CD4-positive, alpha-beta T cell (primary cell): ENCODE measurements at regions not wholly inside any gene's neighbourhood (a gene's known extent, or its start where the extent isn't known, plus 50 kb on each side); places are given as distances from the start of the nearest gene placed in this dataset.

Experiments used
- ATAC-seq: fragments of 200-7000 bp; cut with Tn5 transposase; one replicate; pipeline ENCODE4 v1.10.0; 2022; ENCODE audit warnings: mild to moderate bottlenecking; ENCODE audit not compliant: poor library complexity
- CTCF ChIA-PET: fragments of 350-600 bp; sonication (Branson Sonifier 250); formaldehyde crosslinking; loops from one replicate; lab custom pipeline; 2021; ENCODE audit warnings: antibody characterized with exemption, inconsistent platforms; lab: Charles Lee
- POLR2A ChIA-PET: fragments of 350-600 bp; sonication (Branson Sonifier 250); formaldehyde crosslinking; loops from one replicate; lab custom pipeline; 2021; ENCODE audit warnings: antibody characterized with exemption, inconsistent platforms; lab: Charles Lee
- DNase-seq, 14 experiments: peaks; one replicate each; pipeline ENCODE4 v3.0.0-alpha.2; 2013 to 2020; ENCODE audit warnings: mixed read lengths in 2 of 14
- H3K27ac ChIP-seq, 2 donors: one replicate each; pipeline versions ENCODE4 v1.5.1 to v1.7.0; 2013; ENCODE audit warnings: low read length in 2 of 2, low read depth in 1 of 2, mild to moderate bottlenecking in 1 of 2
- H3K27me3 ChIP-seq, 2 experiments: 1 replicate in 1 of 2; 2 replicates in 1 of 2; pipeline versions ENCODE4 v1.6.1 to v1.7.0; 2013; ENCODE audit warnings: low read length in 2 of 2, control low read depth in 1 of 2, mild to moderate bottlenecking in 1 of 2, moderate library complexity in 1 of 2; ENCODE audit not compliant: insufficient read depth in 2 of 2, control insufficient read depth in 1 of 2
- H3K36me3 ChIP-seq: one replicate; pipeline ENCODE4 v1.6.1; 2013; ENCODE audit warnings: low read length, control low read depth; ENCODE audit not compliant: insufficient read depth
- H3K4me1 ChIP-seq: one replicate; pipeline ENCODE4 v1.6.1; 2013; ENCODE audit warnings: low read length, control low read depth; ENCODE audit not compliant: insufficient read depth
- H3K4me3 ChIP-seq: one replicate; pipeline ENCODE4 v1.5.1; 2013; ENCODE audit warnings: mild to moderate bottlenecking, low read length, moderate library complexity
- H3K9me3 ChIP-seq, 2 experiments: 1 replicate in 1 of 2; 2 replicates in 1 of 2; pipeline versions ENCODE4 v1.6.1 to v1.7.0; 2013; ENCODE audit warnings: low read length in 2 of 2, mild to moderate bottlenecking in 2 of 2, control low read depth in 1 of 2, moderate library complexity in 1 of 2; ENCODE audit not compliant: control insufficient read depth in 1 of 2, insufficient read depth in 1 of 2
- H3K27ac Mint-ChIP-seq: one replicate; pipeline ENCODE4 v1.8.0; 2020; ENCODE audit warnings: mixed read lengths
- H3K27me3 Mint-ChIP-seq: one replicate; pipeline ENCODE4 v1.8.0; 2021; ENCODE audit warnings: mixed read lengths
- H3K36me3 Mint-ChIP-seq: one replicate; pipeline ENCODE4 v1.8.0; 2021; ENCODE audit warnings: low read depth, mixed read lengths
- H3K4me1 Mint-ChIP-seq: one replicate; pipeline ENCODE4 v1.8.0; 2021; ENCODE audit warnings: low read depth, mixed read lengths
- H3K4me3 Mint-ChIP-seq: one replicate; pipeline ENCODE4 v1.8.0; 2020; ENCODE audit warnings: mild to moderate bottlenecking, mixed read lengths
- H3K9me3 Mint-ChIP-seq: one replicate; pipeline ENCODE4 v1.8.0; 2020; ENCODE audit warnings: mixed read lengths
- intact Hi-C, 2 experiments: fragments of 100-400 bp; cut with DNase I in 1 of 2; cut with micrococcal nuclease in 1 of 2; formaldehyde crosslinking; loops; one replicate each; pipeline versions ENCODE4 v1.15.1 to v1.9.0; 2023 to 2025; cut with DNase I, micrococcal nuclease
- TF ChIP-seq, protein P1 (sequence below): fragments of 200-600 bp; IDR thresholded peaks from one replicate; pipeline ENCODE4 v1.8.0; 2022; ENCODE audit warnings: antibody characterized with exemption, mild to moderate bottlenecking

DNA sequence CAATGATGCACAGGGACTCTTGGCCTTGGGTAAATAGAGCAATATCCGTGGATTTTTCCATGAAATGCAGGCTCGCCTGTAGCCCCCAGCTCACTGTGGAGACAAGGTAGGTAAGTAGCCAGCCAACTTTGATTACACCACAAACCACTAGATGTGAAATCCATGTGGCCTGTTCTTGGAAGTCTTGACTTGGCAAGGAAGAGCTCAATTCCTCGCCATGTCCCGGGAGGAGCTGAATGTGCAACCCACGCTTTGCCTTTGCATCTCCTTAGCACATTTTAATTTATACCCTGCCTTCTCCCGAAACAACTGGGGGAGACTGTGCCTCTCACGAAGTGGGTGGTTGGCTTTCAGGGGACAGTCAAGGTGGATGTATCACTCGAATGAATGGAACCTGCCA is 347.7 kb upstream of the MKI67 start:
- no peaks in the 10 kb centered on the region for H3K36me3 ChIP-seq
- H3K4me3 ChIP-seq = no peak overlapping the region
- H3K4me3 Mint-ChIP-seq = no peak overlapping the region
- H3K36me3 Mint-ChIP-seq = no peaks in the 10 kb centered on the region
- ATAC-seq (no peak), DNase-seq (no peak)
- H3K27me3 Mint-ChIP-seq = peaks cover 4% of the 10 kb centered on the region
- no peaks in the 10 kb centered on the region for H3K4me1 Mint-ChIP-seq
- CTCF ChIA-PET = no interaction called here
- peaks cover 2% of the 10 kb centered on the region for H3K9me3 Mint-ChIP-seq
- POLR2A ChIA-PET = no interaction called here
- no peak overlapping the region for H3K27ac Mint-ChIP-seq
- H3K27me3 ChIP-seq = no peaks in the 10 kb centered on the region
- no peak overlapping the region for H3K27ac ChIP-seq
- TF ChIP-seq, protein P1, sequence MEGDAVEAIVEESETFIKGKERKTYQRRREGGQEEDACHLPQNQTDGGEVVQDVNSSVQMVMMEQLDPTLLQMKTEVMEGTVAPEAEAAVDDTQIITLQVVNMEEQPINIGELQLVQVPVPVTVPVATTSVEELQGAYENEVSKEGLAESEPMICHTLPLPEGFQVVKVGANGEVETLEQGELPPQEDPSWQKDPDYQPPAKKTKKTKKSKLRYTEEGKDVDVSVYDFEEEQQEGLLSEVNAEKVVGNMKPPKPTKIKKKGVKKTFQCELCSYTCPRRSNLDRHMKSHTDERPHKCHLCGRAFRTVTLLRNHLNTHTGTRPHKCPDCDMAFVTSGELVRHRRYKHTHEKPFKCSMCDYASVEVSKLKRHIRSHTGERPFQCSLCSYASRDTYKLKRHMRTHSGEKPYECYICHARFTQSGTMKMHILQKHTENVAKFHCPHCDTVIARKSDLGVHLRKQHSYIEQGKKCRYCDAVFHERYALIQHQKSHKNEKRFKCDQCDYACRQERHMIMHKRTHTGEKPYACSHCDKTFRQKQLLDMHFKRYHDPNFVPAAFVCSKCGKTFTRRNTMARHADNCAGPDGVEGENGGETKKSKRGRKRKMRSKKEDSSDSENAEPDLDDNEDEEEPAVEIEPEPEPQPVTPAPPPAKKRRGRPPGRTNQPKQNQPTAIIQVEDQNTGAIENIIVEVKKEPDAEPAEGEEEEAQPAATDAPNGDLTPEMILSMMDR = no peak
- no peaks in the 10 kb centered on the region for H3K4me1 ChIP-seq
- H3K9me3 ChIP-seq = peaks cover 0 to 50% of the 10 kb centered on the region in 2 experiments
- intact Hi-C loops = no loop called here

DNA sequence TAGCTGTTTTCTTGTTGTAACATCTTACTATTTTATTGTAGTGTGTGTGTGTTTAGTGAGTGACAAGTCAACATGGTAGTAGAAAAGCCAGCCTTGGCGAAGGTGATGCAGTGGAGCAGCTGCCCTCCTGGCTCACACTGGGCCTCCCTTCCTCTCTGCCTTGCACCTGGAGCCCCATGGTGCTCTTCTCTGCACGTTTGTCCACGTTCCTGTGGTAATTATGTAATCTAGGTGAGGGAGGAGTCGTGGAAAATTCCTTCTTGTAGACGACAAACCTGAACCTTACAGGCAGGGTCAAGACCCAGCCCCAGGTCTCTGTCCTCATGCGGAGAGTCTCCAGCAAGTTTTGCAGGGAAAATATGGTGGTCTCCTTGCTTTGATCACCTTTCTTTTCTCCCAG is 348.3 kb upstream of the MKI67 start:
- no peaks in the 10 kb centered on the region for H3K36me3 ChIP-seq
- DNase-seq = no peak
- intact Hi-C loops = no loop called here
- no peak overlapping the region for H3K4me3 ChIP-seq
- no peak overlapping the region for H3K4me3 Mint-ChIP-seq
- TF ChIP-seq, protein P1 = no peak
- no peaks in the 10 kb centered on the region for H3K4me1 Mint-ChIP-seq
- POLR2A ChIA-PET = no interaction called here
- H3K9me3 Mint-ChIP-seq = peaks cover 2% of the 10 kb centered on the region
- H3K27ac ChIP-seq = no peak overlapping the region
- H3K4me1 ChIP-seq = no peaks in the 10 kb centered on the region
- no peaks in the 10 kb centered on the region for H3K27me3 ChIP-seq
- CTCF ChIA-PET = no interaction called here
- H3K9me3 ChIP-seq = peaks cover 0 to 47% of the 10 kb centered on the region in 2 experiments
- H3K27ac Mint-ChIP-seq = no peak overlapping the region
- peaks cover 4% of the 10 kb centered on the region for H3K27me3 Mint-ChIP-seq
- ATAC-seq = no peak
- H3K36me3 Mint-ChIP-seq = no peaks in the 10 kb centered on the region

DNA sequence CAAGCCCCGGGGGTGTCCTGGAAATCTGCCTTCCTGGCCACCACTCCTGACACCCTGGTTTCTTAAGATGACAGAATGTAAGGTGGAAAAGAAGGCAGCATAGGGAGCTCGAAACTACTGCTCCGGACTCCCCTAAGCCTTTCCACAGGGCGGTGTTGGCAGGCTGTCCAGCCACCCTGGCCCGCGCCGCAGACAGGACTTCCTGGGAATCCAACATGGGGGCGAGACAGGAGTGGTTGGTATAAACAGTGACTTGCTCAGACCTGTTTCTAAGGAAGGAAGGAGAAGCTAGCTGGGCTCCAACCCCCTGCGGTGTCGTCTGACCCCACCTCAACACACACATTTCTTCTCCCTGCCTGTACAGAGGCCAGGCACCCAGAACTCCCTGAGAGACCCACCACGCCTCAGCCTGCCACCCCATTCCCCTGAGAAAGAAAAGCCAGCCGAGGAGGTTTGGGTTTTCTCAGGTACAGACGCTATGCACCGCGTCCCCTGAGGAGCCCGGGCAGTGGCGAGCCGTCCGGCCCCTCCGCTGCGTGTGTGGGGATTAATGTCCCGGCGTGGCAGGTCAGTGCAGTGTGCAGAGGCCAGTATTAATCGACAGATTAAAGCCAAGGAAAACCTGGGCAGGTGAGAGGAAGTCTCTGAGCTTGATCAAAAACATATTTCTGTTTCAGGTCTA is 349.6 kb upstream of the MKI67 start:
- H3K27ac Mint-ChIP-seq = no peak overlapping the region
- Histone ChIP-seq H3K36me3 (no peaks in the 10 kb centered on the region), H3K4me1 (no peaks in the 10 kb centered on the region), H3K27me3 (no peaks in the 10 kb centered on the region), H3K27ac (no peak overlapping the region), H3K4me3 (no peak overlapping the region), H3K9me3 (peaks cover 0 to 38% of the 10 kb centered on the region in 2 experiments)
- H3K36me3 Mint-ChIP-seq = no peaks in the 10 kb centered on the region
- intact Hi-C loops = no loop called here
- peaks cover 4% of the 10 kb centered on the region for H3K27me3 Mint-ChIP-seq
- ChIA-PET CTCF (no interaction called here), POLR2A (no interaction called here)
- no peak overlapping the region for H3K4me3 Mint-ChIP-seq
- DNase-seq = no peak
- no peak for ATAC-seq
- TF ChIP-seq, protein P1 = no peak
- no peaks in the 10 kb centered on the region for H3K4me1 Mint-ChIP-seq
- peaks cover 2% of the 10 kb centered on the region for H3K9me3 Mint-ChIP-seq
